Neural progenitor cell (in vitro differentiated cells): ENCODE measurements at regions not wholly inside any gene's neighbourhood (a gene's known extent, or its start where the extent isn't known, plus 50 kb on each side); places are given as distances from the start of the nearest gene placed in this dataset.
A peak's percentile ranks its signal among the peaks of the same experiment; 100 is the strongest.

Experiments
- DNase-seq: peaks from one replicate; pipeline ENCODE4 v3.0.0-alpha.2; 2016; ENCODE audit warnings: low spot score
- H2AFZ ChIP-seq: fragments of 200-600 bp; sonication (generic); replicated peaks from 2 replicates; pipeline ENCODE4 v1.6.1; 2016; ENCODE audit warnings: antibody characterized with exemption
- H3F3A ChIP-seq: fragments of 200-600 bp; sonication (generic); 2 replicates; pipeline ENCODE4 v1.6.1; 2016; ENCODE audit warnings: antibody characterized with exemption, low read depth
- H3K27ac ChIP-seq: fragments of 200-600 bp; sonication (generic); 2 replicates; pipeline ENCODE4 v1.5.1; 2016; ENCODE audit warnings: mild to moderate bottlenecking
- H3K27me3 ChIP-seq: fragments of 200-600 bp; sonication (generic); 2 replicates; pipeline ENCODE4 v1.6.1; 2016; ENCODE audit warnings: mild to moderate bottlenecking, moderate library complexity
- H3K36me3 ChIP-seq: fragments of 200-600 bp; sonication (generic); 2 replicates; pipeline ENCODE4 v1.5.1; 2016
- H3K4me1 ChIP-seq: fragments of 200-600 bp; sonication (generic); 2 replicates; pipeline ENCODE4 v1.6.1; 2016; ENCODE audit warnings: mixed run types
- H3K4me2 ChIP-seq: fragments of 200-600 bp; sonication (generic); 2 replicates; pipeline ENCODE4 v1.6.1; 2016
- H3K4me3 ChIP-seq: fragments of 200-600 bp; sonication (generic); 2 replicates; pipeline ENCODE4 v1.5.1; 2016
- H3K79me2 ChIP-seq: fragments of 200-600 bp; sonication (generic); 2 replicates; pipeline ENCODE4 v1.6.1; 2016; ENCODE audit warnings: low read depth
- H3K9ac ChIP-seq: fragments of 200-600 bp; sonication (generic); 2 replicates; pipeline ENCODE4 v1.6.1; 2016
- H3K9me3 ChIP-seq: fragments of 200-600 bp; sonication (generic); 2 replicates; pipeline ENCODE4 v1.5.1; 2016; ENCODE audit warnings: low read depth
- H4K20me1 ChIP-seq: fragments of 200-600 bp; sonication (generic); 2 replicates; pipeline ENCODE4 v1.6.1; 2016; ENCODE audit warnings: low read depth
- H3K27ac Mint-ChIP-seq: 3 replicates; pipeline ENCODE4 v1.8.0; 2021; ENCODE audit warnings: mixed read lengths
- H3K27me3 Mint-ChIP-seq: 2 replicates; pipeline ENCODE4 v1.8.0; 2022; ENCODE audit warnings: low read depth, mild to moderate bottlenecking, inconsistent platforms, moderate library complexity, mixed read lengths; ENCODE audit not compliant: insufficient read depth
- H3K36me3 Mint-ChIP-seq: 3 replicates; pipeline ENCODE4 v1.8.0; 2021; ENCODE audit warnings: mixed read lengths
- H3K4me1 Mint-ChIP-seq: 3 replicates; pipeline ENCODE4 v1.8.0; 2021; ENCODE audit warnings: mixed read lengths
- H3K4me3 Mint-ChIP-seq: 3 replicates; pipeline ENCODE4 v1.8.0; 2021; ENCODE audit warnings: mild to moderate bottlenecking, moderate library complexity, mixed read lengths
- H3K9me3 Mint-ChIP-seq: 3 replicates; pipeline ENCODE4 v1.8.0; 2020; ENCODE audit warnings: mixed read lengths
- CTCF ChIP-seq: fragments of 200-600 bp; sonication (generic); IDR thresholded peaks from 2 replicates; pipeline ENCODE4 v1.5.1; 2017; ENCODE audit warnings: antibody characterized with exemption, mild to moderate bottlenecking
- EZH2 ChIP-seq: fragments of 200-600 bp; sonication (generic); IDR thresholded peaks from 2 replicates; pipeline ENCODE4 v1.6.1; 2017; ENCODE audit warnings: antibody characterized with exemption, mild to moderate bottlenecking, moderate library complexity
- EZH2phosphoT487 ChIP-seq: fragments of 200-600 bp; sonication (generic); IDR thresholded peaks from 2 replicates; pipeline ENCODE4 v1.6.1; 2017; ENCODE audit warnings: antibody characterized with exemption

- Mint-ChIP-seq H3K4me3 (no peak overlapping the region), H3K36me3 (no peaks in the 10 kb centered on the region), H3K4me1 (no peaks in the 10 kb centered on the region), H3K27me3 (no peaks in the 10 kb centered on the region), H3K27ac (no peak overlapping the region), H3K9me3 (no peaks in the 10 kb centered on the region)
- no peak for DNase-seq
- TF ChIP-seq EZH2phosphoT487 (no peak), CTCF (no peak), EZH2 (no peak)
- no peak overlapping the region for H3K4me3 ChIP-seq
- H3K4me1 ChIP-seq: no peaks in the 10 kb centered on the region
- H3F3A ChIP-seq: no peaks in the 10 kb centered on the region
- no peaks in the 10 kb centered on the region for H3K9me3 ChIP-seq
- no peak overlapping the region for H3K27ac ChIP-seq
- no peak overlapping the region for H3K4me2 ChIP-seq
- H3K79me2 ChIP-seq: no peaks in the 10 kb centered on the region
- H3K27me3 ChIP-seq: no peaks in the 10 kb centered on the region
- no peak overlapping the region for H3K9ac ChIP-seq
- no peak overlapping the region for H2AFZ ChIP-seq
- no peaks in the 10 kb centered on the region for H4K20me1 ChIP-seq
- no peaks in the 10 kb centered on the region for H3K36me3 ChIP-seq
These were observed 250.7 kb upstream of the SLC35B3 start for GRCh38 chr6:8686077-8686476.

- H3K36me3 ChIP-seq: no peaks in the 10 kb centered on the region
- no peak overlapping the region for H3K27ac ChIP-seq
- H3K79me2 ChIP-seq: no peaks in the 10 kb centered on the region
- H3K4me1 Mint-ChIP-seq: no peaks in the 10 kb centered on the region
- H3K4me3 Mint-ChIP-seq: no peak overlapping the region
- H3K4me2 ChIP-seq: no peak overlapping the region
- peak overlapping the region; percentile 47 for H3K27ac Mint-ChIP-seq
- no peaks in the 10 kb centered on the region for H3K9me3 Mint-ChIP-seq
- no peaks in the 10 kb centered on the region for H3K36me3 Mint-ChIP-seq
- H3K9ac ChIP-seq: no peak overlapping the region
- TF ChIP-seq EZH2phosphoT487: no peak
- TF ChIP-seq CTCF: no peak
- no peak for TF ChIP-seq EZH2
- H2AFZ ChIP-seq: no peak overlapping the region
- no peaks in the 10 kb centered on the region for H3K27me3 ChIP-seq
- DNase-seq: no peak
- H3K4me3 ChIP-seq: no peak overlapping the region
- H3K9me3 ChIP-seq: no peaks in the 10 kb centered on the region
- no peaks in the 10 kb centered on the region for H3K27me3 Mint-ChIP-seq
- no peaks in the 10 kb centered on the region for H3K4me1 ChIP-seq
- H4K20me1 ChIP-seq: no peaks in the 10 kb centered on the region
- H3F3A ChIP-seq: no peaks in the 10 kb centered on the region
These were observed 247.9 kb upstream of the SLC35B3 start for GRCh38 chr6:8683204-8683603.

- Mint-ChIP-seq H3K27me3 (peaks cover 3% of the 10 kb centered on the region), H3K27ac (no peak overlapping the region), H3K9me3 (no peaks in the 10 kb centered on the region), H3K36me3 (no peaks in the 10 kb centered on the region), H3K4me1 (no peaks in the 10 kb centered on the region), H3K4me3 (no peak overlapping the region)
- Histone ChIP-seq H3K9me3 (no peaks in the 10 kb centered on the region), H3K9ac (no peak overlapping the region), H3K79me2 (no peaks in the 10 kb centered on the region), H3K4me3 (no peak overlapping the region), H3K27me3 (no peaks in the 10 kb centered on the region), H3K27ac (no peak overlapping the region), H2AFZ (no peak overlapping the region), H3K36me3 (no peaks in the 10 kb centered on the region), H3K4me2 (no peak overlapping the region), H3K4me1 (no peaks in the 10 kb centered on the region), H3F3A (no peaks in the 10 kb centered on the region), H4K20me1 (no peaks in the 10 kb centered on the region)
- DNase-seq: no peak
- TF ChIP-seq EZH2phosphoT487 (no peak), EZH2 (no peak), CTCF (no peak)
These were observed 244.5 kb upstream of the SLC35B3 start for GRCh38 chr6:8679823-8680222.

GRCh38 chr6:8678466-8678865, 243.1 kb upstream of the SLC35B3 start:
- Histone ChIP-seq H3K79me2 (no peaks in the 10 kb centered on the region), H3K9ac (no peak overlapping the region), H3K4me1 (no peaks in the 10 kb centered on the region), H3K27ac (no peak overlapping the region), H2AFZ (no peak overlapping the region), H3K9me3 (no peaks in the 10 kb centered on the region), H3K4me2 (no peak overlapping the region), H3F3A (no peaks in the 10 kb centered on the region), H3K36me3 (no peaks in the 10 kb centered on the region), H3K27me3 (no peaks in the 10 kb centered on the region), H4K20me1 (no peaks in the 10 kb centered on the region), H3K4me3 (no peak overlapping the region)
- Mint-ChIP-seq H3K27me3 (peaks cover 3% of the 10 kb centered on the region), H3K4me3 (no peak overlapping the region), H3K9me3 (no peaks in the 10 kb centered on the region), H3K4me1 (no peaks in the 10 kb centered on the region), H3K36me3 (no peaks in the 10 kb centered on the region), H3K27ac (no peak overlapping the region)
- no peak for DNase-seq
- TF ChIP-seq CTCF (no peak), EZH2 (no peak), EZH2phosphoT487 (no peak)
